ENCODE measurements at regions not wholly inside any gene's neighbourhood (a gene's known extent, or its start where the extent isn't known, plus 50 kb on each side); places are given as distances from the start of the nearest gene placed in this dataset.
"Not testable (repeated sequence)": the region's sequence is repeated elsewhere in the genome, so short reads cannot be mapped to it uniquely, and the experiment has no call there.

GRCh38 chr7:68958571-68958970 lies 639.7 kb upstream of the AUTS2 start:
- ATAC-seq (replicated peaks; ENCODE audit: extremely low read depth, poor library complexity, severe bottlenecking) (no peak), DNase-seq (ENCODE audit: low spot score in 2 of 2) (no peak)
- Mint-ChIP-seq H3K4me3 (no peak overlapping the region), H3K9me3 (peaks cover 32% of the 10 kb centered on the region), H3K4me1 (no peaks in the 10 kb centered on the region), H3K27me3 (peaks cover 6% of the 10 kb centered on the region), H3K27ac (ENCODE audit: low read depth) (no peak overlapping the region), H3K36me3 (ENCODE audit: insufficient read depth) (no peaks in the 10 kb centered on the region)

GRCh38 chr7:68963552-68963951 lies 634.7 kb upstream of the AUTS2 start:
- no peak for DNase-seq (ENCODE audit: low spot score in 2 of 2)
- no peaks in the 10 kb centered on the region for H3K36me3 Mint-ChIP-seq (ENCODE audit: insufficient read depth)
- no peak overlapping the region for H3K27ac Mint-ChIP-seq (ENCODE audit: low read depth)
- peaks cover 13% of the 10 kb centered on the region for H3K9me3 Mint-ChIP-seq
- no peak for ATAC-seq (replicated peaks; ENCODE audit: extremely low read depth, poor library complexity, severe bottlenecking)
- no peaks in the 10 kb centered on the region for H3K4me1 Mint-ChIP-seq
- H3K27me3 Mint-ChIP-seq, result no peaks in the 10 kb centered on the region
- no peak overlapping the region for H3K4me3 Mint-ChIP-seq

GRCh38 chr7:68964060-68964459 lies 634.2 kb upstream of the AUTS2 start:
- DNase-seq (ENCODE audit: low spot score in 2 of 2) (no peak), ATAC-seq (replicated peaks; ENCODE audit: extremely low read depth, poor library complexity, severe bottlenecking) (no peak)
- Mint-ChIP-seq H3K4me3 (no peak overlapping the region), H3K9me3 (peaks cover 8% of the 10 kb centered on the region), H3K27me3 (no peaks in the 10 kb centered on the region), H3K4me1 (no peaks in the 10 kb centered on the region), H3K27ac (ENCODE audit: low read depth) (no peak overlapping the region), H3K36me3 (ENCODE audit: insufficient read depth) (no peaks in the 10 kb centered on the region)

DNA sequence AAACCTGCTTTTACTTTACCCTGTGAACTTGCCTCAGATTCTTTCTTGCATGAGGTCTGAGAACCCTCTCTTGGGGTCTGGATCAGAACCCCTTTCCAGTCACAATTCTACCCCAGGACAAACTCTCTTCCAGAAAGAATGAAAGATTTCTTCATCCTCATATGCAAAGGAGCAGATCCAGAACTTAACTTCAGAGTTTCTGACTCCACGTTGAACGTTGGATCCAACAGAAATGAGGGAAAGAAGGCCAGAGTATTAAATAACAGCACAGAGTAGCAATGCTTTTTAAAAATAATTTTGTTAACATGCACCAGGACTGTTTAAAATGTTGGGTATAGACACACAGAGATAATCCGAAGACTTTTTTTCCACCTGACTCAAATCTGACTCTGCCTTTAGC lies 632.9 kb upstream of the AUTS2 start:
- Mint-ChIP-seq H3K36me3 (ENCODE audit: insufficient read depth) (no peaks in the 10 kb centered on the region), H3K9me3 (no peaks in the 10 kb centered on the region), H3K4me3 (no peak overlapping the region), H3K27me3 (no peaks in the 10 kb centered on the region), H3K27ac (ENCODE audit: low read depth) (no peak overlapping the region), H3K4me1 (no peaks in the 10 kb centered on the region)
- ATAC-seq (replicated peaks; ENCODE audit: extremely low read depth, poor library complexity, severe bottlenecking) (no peak), DNase-seq (ENCODE audit: low spot score in 2 of 2) (no peak)

DNA sequence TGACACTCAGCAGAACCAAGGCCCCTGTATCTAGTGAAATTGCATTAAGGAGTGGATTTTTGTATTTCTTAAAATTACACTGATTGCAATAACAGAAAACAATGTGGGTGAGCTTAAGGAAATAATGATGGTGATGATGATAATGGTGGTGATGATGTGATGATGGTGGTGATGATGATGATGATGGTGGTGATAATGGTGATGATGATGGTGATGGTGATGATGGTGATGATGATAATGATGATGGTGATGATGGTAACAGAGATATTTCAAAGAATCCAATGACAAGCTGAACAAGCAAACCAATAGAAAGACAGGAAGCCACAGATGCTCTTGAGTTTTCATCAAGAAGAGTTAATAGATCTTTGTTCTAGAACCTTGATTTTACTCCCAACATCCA lies 630.7 kb upstream of the AUTS2 start:
- H3K9me3 Mint-ChIP-seq, result no peaks in the 10 kb centered on the region
- no peak overlapping the region for H3K27ac Mint-ChIP-seq (ENCODE audit: low read depth)
- no peaks in the 10 kb centered on the region for H3K36me3 Mint-ChIP-seq (ENCODE audit: insufficient read depth)
- no peaks in the 10 kb centered on the region for H3K27me3 Mint-ChIP-seq
- ATAC-seq (replicated peaks; ENCODE audit: extremely low read depth, poor library complexity, severe bottlenecking), result no peak
- DNase-seq (ENCODE audit: low spot score in 2 of 2), result no peak
- no peaks in the 10 kb centered on the region for H3K4me1 Mint-ChIP-seq
- H3K4me3 Mint-ChIP-seq, result no peak overlapping the region

DNA sequence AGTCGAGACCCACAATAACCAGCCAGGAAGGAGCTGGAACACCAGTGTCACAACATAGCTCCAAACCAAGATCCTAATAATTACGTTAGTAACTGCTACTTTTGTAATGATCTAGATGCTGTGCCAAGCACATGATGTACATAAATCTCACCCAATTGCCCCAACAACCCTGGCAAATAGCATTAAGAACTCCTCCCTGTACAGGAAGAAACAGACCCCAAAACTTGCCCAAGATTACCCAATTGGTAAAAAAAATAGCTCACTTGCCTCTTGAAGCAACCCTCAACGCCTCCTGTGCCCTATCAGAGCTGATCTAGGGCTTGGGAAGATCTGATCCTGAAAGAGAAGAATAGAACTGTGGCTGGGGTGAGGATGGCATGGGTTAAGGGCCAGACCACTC lies 628.7 kb upstream of the AUTS2 start:
- Mint-ChIP-seq H3K4me1 (no peaks in the 10 kb centered on the region), H3K4me3 (no peak overlapping the region), H3K27ac (ENCODE audit: low read depth) (no peak overlapping the region), H3K9me3 (no peaks in the 10 kb centered on the region), H3K36me3 (ENCODE audit: insufficient read depth) (no peaks in the 10 kb centered on the region), H3K27me3 (no peaks in the 10 kb centered on the region)
- ATAC-seq (replicated peaks; ENCODE audit: extremely low read depth, poor library complexity, severe bottlenecking), result no peak
- DNase-seq (ENCODE audit: low spot score in 2 of 2), result no peak

GRCh38 chr7:68971634-68972340 lies 626.5 kb upstream of the AUTS2 start:
- Mint-ChIP-seq H3K9me3 (peaks cover 5% of the 10 kb centered on the region), H3K4me3 (no peak overlapping the region), H3K27me3 (no peaks in the 10 kb centered on the region), H3K27ac (ENCODE audit: low read depth) (no peak overlapping the region), H3K36me3 (ENCODE audit: insufficient read depth) (no peaks in the 10 kb centered on the region), H3K4me1 (no peaks in the 10 kb centered on the region)
- ATAC-seq (replicated peaks; ENCODE audit: extremely low read depth, poor library complexity, severe bottlenecking) (no peak), DNase-seq (ENCODE audit: low spot score in 2 of 2) (no peak)

DNA sequence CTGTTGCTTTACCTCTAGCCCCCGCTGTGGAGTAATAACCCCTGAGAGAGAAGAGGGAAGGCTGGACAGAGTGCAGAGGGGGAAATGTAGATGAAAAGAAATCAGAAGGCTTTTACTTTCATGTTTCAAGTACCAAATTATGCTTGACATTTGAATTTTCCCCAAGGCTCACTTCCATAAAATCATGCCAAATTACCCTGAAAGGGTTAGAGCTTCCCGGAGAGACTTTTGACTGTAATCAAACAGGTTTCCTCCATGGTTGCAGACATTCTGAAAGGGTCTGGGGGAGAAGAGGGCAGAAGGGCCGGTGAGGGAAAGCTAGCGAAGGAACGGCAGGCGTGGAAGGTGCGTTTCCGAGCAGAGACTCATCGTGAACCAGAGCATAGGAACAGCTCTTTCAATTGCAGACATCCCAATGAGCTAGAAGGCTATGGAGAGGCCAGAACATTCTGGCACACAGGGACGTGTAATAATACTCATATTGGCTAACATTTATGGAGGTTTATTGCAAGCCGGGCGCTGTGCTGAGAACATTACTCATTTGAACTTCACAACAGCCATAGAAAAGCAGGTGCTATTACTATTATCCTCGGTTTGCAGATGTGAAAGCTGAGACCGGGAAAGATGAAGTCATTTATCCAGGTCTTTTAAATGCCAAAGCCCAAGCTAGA lies 620.8 kb upstream of the AUTS2 start:
- ATAC-seq (replicated peaks; ENCODE audit: extremely low read depth, poor library complexity, severe bottlenecking), result no peak
- H3K4me1 Mint-ChIP-seq, result no peaks in the 10 kb centered on the region
- peaks cover 5% of the 10 kb centered on the region for H3K9me3 Mint-ChIP-seq
- H3K27me3 Mint-ChIP-seq, result no peaks in the 10 kb centered on the region
- H3K27ac Mint-ChIP-seq (ENCODE audit: low read depth), result no peak overlapping the region
- no peak overlapping the region for H3K4me3 Mint-ChIP-seq
- DNase-seq (ENCODE audit: low spot score in 2 of 2), result no peak
- peaks cover 2% of the 10 kb centered on the region for H3K36me3 Mint-ChIP-seq (ENCODE audit: insufficient read depth)

DNA sequence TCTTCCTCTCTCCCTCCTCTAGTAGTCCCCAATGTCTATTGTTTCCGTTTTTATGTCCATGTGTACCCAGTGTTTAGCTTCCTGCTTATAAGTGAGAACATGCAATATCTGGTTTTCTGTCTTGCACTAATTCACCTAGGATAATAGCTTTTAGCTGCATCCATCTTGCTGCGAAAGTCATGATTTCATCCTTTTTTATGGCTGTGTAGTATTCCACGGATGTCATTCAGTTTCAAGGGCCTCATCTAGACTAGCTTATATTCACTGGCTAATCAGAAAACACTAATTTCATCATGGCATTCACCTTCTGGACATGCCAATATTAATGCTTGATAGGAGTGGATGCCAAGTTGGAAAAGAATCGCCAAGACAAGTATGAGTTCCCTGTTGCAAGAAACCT lies 619.6 kb upstream of the AUTS2 start:
- ATAC-seq (replicated peaks; ENCODE audit: extremely low read depth, poor library complexity, severe bottlenecking), result no peak
- Mint-ChIP-seq H3K27me3 (no peaks in the 10 kb centered on the region), H3K4me1 (no peaks in the 10 kb centered on the region), H3K36me3 (ENCODE audit: insufficient read depth) (peaks cover 4% of the 10 kb centered on the region), H3K4me3 (no peak overlapping the region), H3K9me3 (peaks cover 5% of the 10 kb centered on the region), H3K27ac (ENCODE audit: low read depth) (no peak overlapping the region)
- DNase-seq (ENCODE audit: low spot score in 2 of 2), result no peak

DNA sequence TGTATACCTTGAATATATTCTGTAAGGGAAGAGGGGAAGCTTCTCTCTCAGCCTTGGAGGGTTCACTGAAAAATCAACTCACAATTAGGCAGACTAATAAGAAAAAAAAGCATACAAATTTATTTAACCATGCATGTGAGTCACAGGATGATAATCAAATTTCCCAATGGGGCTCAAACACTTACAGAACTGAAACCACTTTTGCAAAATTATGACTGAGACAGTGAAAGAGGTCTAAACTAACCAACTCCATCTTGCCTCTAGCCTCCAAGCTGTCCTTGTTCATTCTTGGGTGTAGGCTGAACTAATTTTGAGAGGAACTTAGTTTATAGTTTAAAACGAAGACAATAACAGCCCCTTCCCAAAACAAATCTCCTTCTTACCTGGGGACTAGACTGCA lies 618.3 kb upstream of the AUTS2 start:
- H3K27ac Mint-ChIP-seq (ENCODE audit: low read depth), result no peak overlapping the region
- H3K27me3 Mint-ChIP-seq, result no peaks in the 10 kb centered on the region
- DNase-seq (ENCODE audit: low spot score in 2 of 2) (no peak), ATAC-seq (replicated peaks; ENCODE audit: extremely low read depth, poor library complexity, severe bottlenecking) (no peak)
- peaks cover 4% of the 10 kb centered on the region for H3K36me3 Mint-ChIP-seq (ENCODE audit: insufficient read depth)
- H3K9me3 Mint-ChIP-seq, result peaks cover 5% of the 10 kb centered on the region
- no peaks in the 10 kb centered on the region for H3K4me1 Mint-ChIP-seq
- no peak overlapping the region for H3K4me3 Mint-ChIP-seq

GRCh38 chr7:68980432-68980831 lies 617.8 kb upstream of the AUTS2 start:
- not testable (repeated sequence) for H3K27ac Mint-ChIP-seq (ENCODE audit: low read depth); DNase-seq (ENCODE audit: low spot score in 2 of 2); H3K27me3 Mint-ChIP-seq; ATAC-seq (replicated peaks; ENCODE audit: extremely low read depth, poor library complexity, severe bottlenecking); H3K4me3 Mint-ChIP-seq; H3K9me3 Mint-ChIP-seq; H3K4me1 Mint-ChIP-seq; H3K36me3 Mint-ChIP-seq (ENCODE audit: insufficient read depth)

DNA sequence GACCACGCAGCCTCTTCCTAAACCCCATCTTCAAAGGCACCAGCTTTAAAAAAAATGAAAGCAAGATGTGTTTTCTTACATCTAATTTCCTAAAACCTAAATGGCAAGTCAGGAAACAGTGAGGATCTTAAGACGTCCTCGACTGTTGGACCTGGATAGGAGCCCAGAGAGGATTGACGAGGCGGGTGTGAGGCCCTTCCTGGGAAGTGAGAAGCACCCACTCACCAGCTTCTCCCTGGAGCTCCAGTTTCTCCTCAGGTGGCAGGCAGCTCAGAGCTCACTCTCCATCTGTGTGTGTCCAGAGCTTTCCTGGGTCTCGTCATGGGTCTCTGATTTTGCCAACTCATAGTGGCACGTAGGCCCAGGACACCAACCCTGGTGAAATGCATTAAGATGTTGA lies 614.0 kb upstream of the AUTS2 start:
- ATAC-seq (replicated peaks; ENCODE audit: extremely low read depth, poor library complexity, severe bottlenecking), result no peak
- peaks cover 21% of the 10 kb centered on the region for H3K9me3 Mint-ChIP-seq
- H3K27me3 Mint-ChIP-seq, result no peaks in the 10 kb centered on the region

DNA sequence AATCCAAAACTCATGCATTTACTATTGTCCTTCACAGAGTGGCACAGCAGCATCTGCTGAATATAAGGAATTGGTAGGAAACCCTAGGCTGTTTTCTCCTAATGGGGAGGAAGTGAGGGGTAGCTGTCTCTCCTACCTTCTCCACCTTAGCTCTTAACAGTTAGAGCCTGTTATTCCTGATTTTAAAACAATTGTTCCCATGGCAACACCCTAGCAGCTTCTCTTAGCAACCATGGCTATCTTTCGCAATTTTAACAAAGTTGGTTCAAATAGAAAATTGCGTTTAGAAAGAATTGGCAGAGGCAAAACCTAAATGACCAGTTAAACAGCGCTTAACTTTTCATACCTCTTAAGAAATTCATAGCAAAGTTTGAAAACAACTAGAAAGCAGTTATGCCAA lies 603.4 kb upstream of the AUTS2 start:
- no peaks in the 10 kb centered on the region for H3K4me1 Mint-ChIP-seq
- DNase-seq (ENCODE audit: low spot score in 2 of 2) (no peak), ATAC-seq (replicated peaks; ENCODE audit: extremely low read depth, poor library complexity, severe bottlenecking) (no peak)
- H3K27me3 Mint-ChIP-seq, result no peaks in the 10 kb centered on the region
- no peaks in the 10 kb centered on the region for H3K9me3 Mint-ChIP-seq
- H3K36me3 Mint-ChIP-seq (ENCODE audit: insufficient read depth), result no peaks in the 10 kb centered on the region
- no peak overlapping the region for H3K4me3 Mint-ChIP-seq
- H3K27ac Mint-ChIP-seq (ENCODE audit: low read depth), result no peak overlapping the region

More for the DNA sequence above, 614.0 kb upstream of the AUTS2 start:
- Mint-ChIP-seq H3K4me1 (no peaks in the 10 kb centered on the region), H3K27ac (ENCODE audit: low read depth) (no peak overlapping the region), H3K36me3 (ENCODE audit: insufficient read depth) (peaks cover 4% of the 10 kb centered on the region), H3K4me3 (no peak overlapping the region)
- DNase-seq (ENCODE audit: low spot score in 2 of 2), result no peak

Measured in central memory CD8-positive, alpha-beta T cell (primary cell).